WTC11 (cell line): ENCODE measurements at regions not wholly inside any gene's neighbourhood (a gene's known extent, or its start where the extent isn't known, plus 50 kb on each side); places are given as distances from the start of the nearest gene placed in this dataset.

Experiments used
- ATAC-seq: fragments of 200-7000 bp; cut with Tn5 transposase; 2 replicates; pipeline ENCODE4 v1.10.0; 2021; ENCODE audit warnings: mild to moderate bottlenecking, moderate library complexity
- CTCF ChIA-PET: fragments of 300-600 bp; sonication (Branson Sonifier 250); formaldehyde crosslinking; loops from one replicate; lab custom pipeline; 2021; ENCODE audit warnings: antibody characterized with exemption; lab: Charles Lee
- POLR2A ChIA-PET: fragments of 350-600 bp; sonication (Branson Sonifier 250); formaldehyde crosslinking; loops from one replicate; lab custom pipeline; 2021; ENCODE audit warnings: antibody characterized with exemption; lab: Charles Lee
- DNase-seq: peaks from one replicate; pipeline ENCODE4 v3.0.0; 2021; ENCODE audit warnings: low spot score
- H3K27ac Mint-ChIP-seq: 2 replicates; pipeline ENCODE4 v1.8.0; 2021; ENCODE audit warnings: mixed read lengths
- H3K27me3 Mint-ChIP-seq: 2 replicates; pipeline ENCODE4 v1.8.0; 2021; ENCODE audit warnings: low read depth, mild to moderate bottlenecking, moderate library complexity, mixed read lengths
- H3K36me3 Mint-ChIP-seq: 2 replicates; pipeline ENCODE4 v1.8.0; 2021; ENCODE audit warnings: mixed read lengths
- H3K4me1 Mint-ChIP-seq: 2 replicates; pipeline ENCODE4 v1.8.0; 2022; ENCODE audit warnings: mixed read lengths
- H3K4me3 Mint-ChIP-seq: 2 replicates; pipeline ENCODE4 v1.8.0; 2021; ENCODE audit warnings: mild to moderate bottlenecking, moderate library complexity, mixed read lengths
- H3K9me3 Mint-ChIP-seq: 2 replicates; pipeline ENCODE4 v1.8.0; 2021; ENCODE audit warnings: mixed read lengths
- CREB1 ChIP-seq: sonication (generic); formaldehyde crosslinking; IDR thresholded peaks from 2 replicates; pipeline ENCODE4 v1.8.0; 2023; ENCODE audit warnings: mild to moderate bottlenecking, missing genetic modification reagents
- JUN ChIP-seq: sonication (generic); formaldehyde crosslinking; IDR thresholded peaks from 2 replicates; pipeline ENCODE4 v1.8.0; 2023; ENCODE audit warnings: mild to moderate bottlenecking, missing genetic modification reagents
- MXD4 ChIP-seq: fragments of 250-450 bp; sonication (Bioruptor Pico); IDR thresholded peaks from 2 replicates; pipeline ENCODE4 v1.8.0; 2021; ENCODE audit warnings: mild to moderate bottlenecking, moderate library complexity, borderline replicate concordance
- NFE2L1 ChIP-seq: sonication (generic); formaldehyde crosslinking; IDR thresholded peaks from 2 replicates; pipeline ENCODE4 v1.8.1; 2023; ENCODE audit warnings: missing genetic modification reagents
- NFYB ChIP-seq: sonication (generic); formaldehyde crosslinking; conservative IDR thresholded peaks from 2 replicates; pipeline ENCODE4 v1.8.0; 2022; ENCODE audit warnings: low read depth, missing genetic modification reagents
- NR1H2 ChIP-seq: sonication (generic); formaldehyde crosslinking; IDR thresholded peaks from 2 replicates; pipeline ENCODE4 v1.9.0; 2021; ENCODE audit warnings: mild to moderate bottlenecking, moderate library complexity, missing genetic modification reagents
- RORB ChIP-seq: fragments of 250-450 bp; sonication (Bioruptor Pico); IDR thresholded peaks from 2 replicates; pipeline ENCODE4 v1.9.0; 2021; ENCODE audit warnings: mild to moderate bottlenecking
- SMAD4 ChIP-seq: sonication (generic); formaldehyde crosslinking; IDR thresholded peaks from 2 replicates; pipeline ENCODE4 v1.8.0; 2022; ENCODE audit warnings: mild to moderate bottlenecking, missing genetic modification reagents
- SOX15 ChIP-seq: fragments of 250-450 bp; sonication (Bioruptor Pico); IDR thresholded peaks from 2 replicates; pipeline ENCODE4 v1.9.0; 2021; ENCODE audit warnings: mild to moderate bottlenecking
- ZNF138 ChIP-seq: sonication (generic); formaldehyde crosslinking; conservative IDR thresholded peaks from 2 replicates; pipeline ENCODE4 v1.8.1; 2022; ENCODE audit warnings: mild to moderate bottlenecking, moderate library complexity, missing genetic modification reagents
- ZNF317 ChIP-seq: sonication (generic); formaldehyde crosslinking; IDR thresholded peaks from 2 replicates; pipeline ENCODE4 v1.8.1; 2023; ENCODE audit warnings: low read depth, mild to moderate bottlenecking, moderate library complexity, missing genetic modification reagents, borderline replicate concordance
- ZNF396 ChIP-seq: fragments of 250-450 bp; sonication (Bioruptor Pico); IDR thresholded peaks from 2 replicates; pipeline ENCODE4 v1.8.0; 2021; ENCODE audit warnings: mild to moderate bottlenecking, moderate library complexity, borderline replicate concordance
- TF ChIP-seq, protein P1 (sequence below): sonication (generic); formaldehyde crosslinking; IDR thresholded peaks from 2 replicates; pipeline ENCODE4 v1.8.0; 2023; ENCODE audit warnings: mild to moderate bottlenecking, missing genetic modification reagents
- TF ChIP-seq, protein P2 (sequence below): fragments of 250-450 bp; sonication (Bioruptor Pico); IDR thresholded peaks from 2 replicates; pipeline ENCODE4 v1.9.0; 2021; ENCODE audit warnings: mild to moderate bottlenecking, borderline replicate concordance
- TF ChIP-seq, protein P3 (sequence below): sonication (generic); formaldehyde crosslinking; IDR thresholded peaks from 2 replicates; pipeline ENCODE4 v1.8.1; 2023; ENCODE audit warnings: mild to moderate bottlenecking, missing genetic modification reagents, moderate library complexity
- TF ChIP-seq, protein P4 (sequence below): sonication (generic); formaldehyde crosslinking; IDR thresholded peaks from 2 replicates; pipeline ENCODE4 v1.8.0; 2022; ENCODE audit warnings: mild to moderate bottlenecking, missing genetic modification reagents
- TF ChIP-seq, protein P5 (sequence below): sonication (generic); formaldehyde crosslinking; IDR thresholded peaks from 2 replicates; pipeline ENCODE4 v1.8.0; 2022; ENCODE audit warnings: mild to moderate bottlenecking, missing genetic modification reagents
- TF ChIP-seq, protein P6 (sequence below): fragments of 250-450 bp; sonication (Bioruptor Pico); IDR thresholded peaks from 2 replicates; pipeline ENCODE4 v1.9.0; 2021; ENCODE audit warnings: moderate library complexity, mild to moderate bottlenecking, inconsistent platforms, borderline replicate concordance

DNA sequence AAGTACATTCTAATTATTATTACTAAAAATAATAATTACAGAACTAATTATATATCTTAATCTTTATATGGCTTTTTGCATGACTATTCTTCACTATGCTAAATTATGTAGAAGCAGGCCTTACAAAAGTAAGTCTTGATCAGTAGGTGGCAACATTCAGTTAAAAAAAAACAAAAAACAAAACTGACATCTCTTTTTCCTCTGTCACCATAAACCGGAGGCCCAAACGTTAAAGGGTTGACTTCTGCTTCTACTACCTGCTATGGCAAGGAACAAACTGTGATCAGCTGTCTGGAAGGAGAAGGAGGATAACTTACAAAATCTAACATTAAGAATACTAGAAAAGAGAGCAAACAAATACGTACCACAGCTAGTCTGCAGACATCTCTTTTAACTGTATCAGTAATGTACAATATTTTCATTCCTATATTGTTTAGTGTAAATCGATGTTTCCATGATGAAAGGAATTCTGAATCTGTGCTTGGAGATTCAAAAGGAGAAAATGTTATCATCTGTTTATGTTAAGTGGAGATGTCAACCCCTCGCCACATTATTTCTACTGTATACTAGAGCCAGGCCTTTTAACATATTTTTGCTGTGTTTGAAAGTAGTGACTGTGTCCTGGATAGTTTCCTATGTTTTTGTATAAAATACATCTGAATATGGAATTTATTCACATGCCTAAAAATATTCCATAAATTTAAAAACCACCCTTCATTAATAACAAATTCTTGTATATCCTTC lies 1525.4 kb downstream of the SLITRK1 start:
- Mint-ChIP-seq H3K27me3 (no peaks in the 10 kb centered on the region), H3K4me3 (no peak overlapping the region), H3K36me3 (no peaks in the 10 kb centered on the region), H3K9me3 (peaks cover 4% of the 10 kb centered on the region; the same call in 1 of the 2 replicates), H3K27ac (no peak overlapping the region), H3K4me1 (peaks cover 3% of the 10 kb centered on the region)
- CTCF ChIA-PET: no interaction called here
- no peak for DNase-seq
- no peak for ATAC-seq
- no peak for TF ChIP-seq SMAD4 (CRISPR knock-in tag)
- no peak for TF ChIP-seq CREB1
- no peak for TF ChIP-seq ZNF317
- TF ChIP-seq, protein P1, sequence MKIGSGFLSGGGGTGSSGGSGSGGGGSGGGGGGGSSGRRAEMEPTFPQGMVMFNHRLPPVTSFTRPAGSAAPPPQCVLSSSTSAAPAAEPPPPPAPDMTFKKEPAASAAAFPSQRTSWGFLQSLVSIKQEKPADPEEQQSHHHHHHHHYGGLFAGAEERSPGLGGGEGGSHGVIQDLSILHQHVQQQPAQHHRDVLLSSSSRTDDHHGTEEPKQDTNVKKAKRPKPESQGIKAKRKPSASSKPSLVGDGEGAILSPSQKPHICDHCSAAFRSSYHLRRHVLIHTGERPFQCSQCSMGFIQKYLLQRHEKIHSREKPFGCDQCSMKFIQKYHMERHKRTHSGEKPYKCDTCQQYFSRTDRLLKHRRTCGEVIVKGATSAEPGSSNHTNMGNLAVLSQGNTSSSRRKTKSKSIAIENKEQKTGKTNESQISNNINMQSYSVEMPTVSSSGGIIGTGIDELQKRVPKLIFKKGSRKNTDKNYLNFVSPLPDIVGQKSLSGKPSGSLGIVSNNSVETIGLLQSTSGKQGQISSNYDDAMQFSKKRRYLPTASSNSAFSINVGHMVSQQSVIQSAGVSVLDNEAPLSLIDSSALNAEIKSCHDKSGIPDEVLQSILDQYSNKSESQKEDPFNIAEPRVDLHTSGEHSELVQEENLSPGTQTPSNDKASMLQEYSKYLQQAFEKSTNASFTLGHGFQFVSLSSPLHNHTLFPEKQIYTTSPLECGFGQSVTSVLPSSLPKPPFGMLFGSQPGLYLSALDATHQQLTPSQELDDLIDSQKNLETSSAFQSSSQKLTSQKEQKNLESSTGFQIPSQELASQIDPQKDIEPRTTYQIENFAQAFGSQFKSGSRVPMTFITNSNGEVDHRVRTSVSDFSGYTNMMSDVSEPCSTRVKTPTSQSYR (CRISPR knock-in tag): no peak
- no peak for TF ChIP-seq NR1H2
- TF ChIP-seq, protein P2, sequence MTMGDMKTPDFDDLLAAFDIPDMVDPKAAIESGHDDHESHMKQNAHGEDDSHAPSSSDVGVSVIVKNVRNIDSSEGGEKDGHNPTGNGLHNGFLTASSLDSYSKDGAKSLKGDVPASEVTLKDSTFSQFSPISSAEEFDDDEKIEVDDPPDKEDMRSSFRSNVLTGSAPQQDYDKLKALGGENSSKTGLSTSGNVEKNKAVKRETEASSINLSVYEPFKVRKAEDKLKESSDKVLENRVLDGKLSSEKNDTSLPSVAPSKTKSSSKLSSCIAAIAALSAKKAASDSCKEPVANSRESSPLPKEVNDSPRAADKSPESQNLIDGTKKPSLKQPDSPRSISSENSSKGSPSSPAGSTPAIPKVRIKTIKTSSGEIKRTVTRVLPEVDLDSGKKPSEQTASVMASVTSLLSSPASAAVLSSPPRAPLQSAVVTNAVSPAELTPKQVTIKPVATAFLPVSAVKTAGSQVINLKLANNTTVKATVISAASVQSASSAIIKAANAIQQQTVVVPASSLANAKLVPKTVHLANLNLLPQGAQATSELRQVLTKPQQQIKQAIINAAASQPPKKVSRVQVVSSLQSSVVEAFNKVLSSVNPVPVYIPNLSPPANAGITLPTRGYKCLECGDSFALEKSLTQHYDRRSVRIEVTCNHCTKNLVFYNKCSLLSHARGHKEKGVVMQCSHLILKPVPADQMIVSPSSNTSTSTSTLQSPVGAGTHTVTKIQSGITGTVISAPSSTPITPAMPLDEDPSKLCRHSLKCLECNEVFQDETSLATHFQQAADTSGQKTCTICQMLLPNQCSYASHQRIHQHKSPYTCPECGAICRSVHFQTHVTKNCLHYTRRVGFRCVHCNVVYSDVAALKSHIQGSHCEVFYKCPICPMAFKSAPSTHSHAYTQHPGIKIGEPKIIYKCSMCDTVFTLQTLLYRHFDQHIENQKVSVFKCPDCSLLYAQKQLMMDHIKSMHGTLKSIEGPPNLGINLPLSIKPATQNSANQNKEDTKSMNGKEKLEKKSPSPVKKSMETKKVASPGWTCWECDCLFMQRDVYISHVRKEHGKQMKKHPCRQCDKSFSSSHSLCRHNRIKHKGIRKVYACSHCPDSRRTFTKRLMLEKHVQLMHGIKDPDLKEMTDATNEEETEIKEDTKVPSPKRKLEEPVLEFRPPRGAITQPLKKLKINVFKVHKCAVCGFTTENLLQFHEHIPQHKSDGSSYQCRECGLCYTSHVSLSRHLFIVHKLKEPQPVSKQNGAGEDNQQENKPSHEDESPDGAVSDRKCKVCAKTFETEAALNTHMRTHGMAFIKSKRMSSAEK (CRISPR knock-in tag): no peak
- TF ChIP-seq, protein P3, sequence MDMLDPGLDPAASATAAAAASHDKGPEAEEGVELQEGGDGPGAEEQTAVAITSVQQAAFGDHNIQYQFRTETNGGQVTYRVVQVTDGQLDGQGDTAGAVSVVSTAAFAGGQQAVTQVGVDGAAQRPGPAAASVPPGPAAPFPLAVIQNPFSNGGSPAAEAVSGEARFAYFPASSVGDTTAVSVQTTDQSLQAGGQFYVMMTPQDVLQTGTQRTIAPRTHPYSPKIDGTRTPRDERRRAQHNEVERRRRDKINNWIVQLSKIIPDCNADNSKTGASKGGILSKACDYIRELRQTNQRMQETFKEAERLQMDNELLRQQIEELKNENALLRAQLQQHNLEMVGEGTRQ (CRISPR knock-in tag): no peak
- TF ChIP-seq ZNF396 (CRISPR knock-in tag): no peak
- TF ChIP-seq, protein P4, sequence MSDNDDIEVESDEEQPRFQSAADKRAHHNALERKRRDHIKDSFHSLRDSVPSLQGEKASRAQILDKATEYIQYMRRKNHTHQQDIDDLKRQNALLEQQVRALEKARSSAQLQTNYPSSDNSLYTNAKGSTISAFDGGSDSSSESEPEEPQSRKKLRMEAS (CRISPR knock-in tag): no peak
- no peak for TF ChIP-seq ZNF138 (CRISPR knock-in tag)
- TF ChIP-seq, protein P5, sequence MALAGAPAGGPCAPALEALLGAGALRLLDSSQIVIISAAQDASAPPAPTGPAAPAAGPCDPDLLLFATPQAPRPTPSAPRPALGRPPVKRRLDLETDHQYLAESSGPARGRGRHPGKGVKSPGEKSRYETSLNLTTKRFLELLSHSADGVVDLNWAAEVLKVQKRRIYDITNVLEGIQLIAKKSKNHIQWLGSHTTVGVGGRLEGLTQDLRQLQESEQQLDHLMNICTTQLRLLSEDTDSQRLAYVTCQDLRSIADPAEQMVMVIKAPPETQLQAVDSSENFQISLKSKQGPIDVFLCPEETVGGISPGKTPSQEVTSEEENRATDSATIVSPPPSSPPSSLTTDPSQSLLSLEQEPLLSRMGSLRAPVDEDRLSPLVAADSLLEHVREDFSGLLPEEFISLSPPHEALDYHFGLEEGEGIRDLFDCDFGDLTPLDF (CRISPR knock-in tag): no peak
- no peak for TF ChIP-seq RORB
- POLR2A ChIA-PET: no interaction called here

DNA sequence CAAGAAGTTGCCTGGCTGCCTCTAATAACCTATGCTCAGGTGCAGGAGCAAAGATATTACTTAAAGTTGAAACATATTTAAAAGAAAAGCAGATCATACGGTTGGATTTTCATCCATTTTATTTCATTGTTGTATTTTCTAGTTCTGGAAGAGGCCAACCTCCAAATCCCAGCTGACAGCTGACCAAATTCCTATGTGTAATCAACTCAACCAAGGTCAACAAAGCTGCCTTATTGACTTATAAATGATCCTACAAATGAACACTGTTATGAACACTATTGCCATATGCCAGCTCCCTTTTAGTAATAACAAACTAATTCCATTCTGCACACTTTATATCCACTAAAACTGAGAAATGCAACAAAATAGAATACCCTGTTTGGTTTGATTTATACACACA lies 1537.4 kb downstream of the SLITRK1 start:
- no peak overlapping the region for H3K4me3 Mint-ChIP-seq
- H3K27ac Mint-ChIP-seq: no peak overlapping the region
- no peaks in the 10 kb centered on the region for H3K9me3 Mint-ChIP-seq
- H3K27me3 Mint-ChIP-seq: no peaks in the 10 kb centered on the region
- ChIA-PET CTCF (no interaction called here), POLR2A (no interaction called here)
- TF ChIP-seq JUN (CRISPR knock-in tag): no peak
- TF ChIP-seq SMAD4 (CRISPR knock-in tag): no peak
- TF ChIP-seq, protein P6, sequence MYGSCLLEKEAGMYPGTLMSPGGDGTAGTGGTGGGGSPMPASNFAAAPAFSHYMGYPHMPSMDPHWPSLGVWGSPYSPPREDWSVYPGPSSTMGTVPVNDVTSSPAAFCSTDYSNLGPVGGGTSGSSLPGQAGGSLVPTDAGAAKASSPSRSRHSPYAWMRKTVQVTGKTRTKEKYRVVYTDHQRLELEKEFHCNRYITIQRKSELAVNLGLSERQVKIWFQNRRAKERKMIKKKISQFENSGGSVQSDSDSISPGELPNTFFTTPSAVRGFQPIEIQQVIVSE (CRISPR knock-in tag): no peak
- TF ChIP-seq MXD4 (CRISPR knock-in tag): no peak
- TF ChIP-seq NFYB (CRISPR knock-in tag): no peak
- no peak for TF ChIP-seq SOX15 (CRISPR knock-in tag)
- no peak for TF ChIP-seq NR1H2
- TF ChIP-seq, protein P2 (CRISPR knock-in tag): no peak
- no peak for TF ChIP-seq NFE2L1 (CRISPR knock-in tag)
- no peaks in the 10 kb centered on the region for H3K36me3 Mint-ChIP-seq
- ATAC-seq: no peak
- DNase-seq: no peak
- H3K4me1 Mint-ChIP-seq: peaks cover 3% of the 10 kb centered on the region
